ENCODE measurements at regions not wholly inside any gene's neighbourhood (a gene's known extent, or its start where the extent isn't known, plus 50 kb on each side); places are given as distances from the start of the nearest gene placed in this dataset.

DNA sequence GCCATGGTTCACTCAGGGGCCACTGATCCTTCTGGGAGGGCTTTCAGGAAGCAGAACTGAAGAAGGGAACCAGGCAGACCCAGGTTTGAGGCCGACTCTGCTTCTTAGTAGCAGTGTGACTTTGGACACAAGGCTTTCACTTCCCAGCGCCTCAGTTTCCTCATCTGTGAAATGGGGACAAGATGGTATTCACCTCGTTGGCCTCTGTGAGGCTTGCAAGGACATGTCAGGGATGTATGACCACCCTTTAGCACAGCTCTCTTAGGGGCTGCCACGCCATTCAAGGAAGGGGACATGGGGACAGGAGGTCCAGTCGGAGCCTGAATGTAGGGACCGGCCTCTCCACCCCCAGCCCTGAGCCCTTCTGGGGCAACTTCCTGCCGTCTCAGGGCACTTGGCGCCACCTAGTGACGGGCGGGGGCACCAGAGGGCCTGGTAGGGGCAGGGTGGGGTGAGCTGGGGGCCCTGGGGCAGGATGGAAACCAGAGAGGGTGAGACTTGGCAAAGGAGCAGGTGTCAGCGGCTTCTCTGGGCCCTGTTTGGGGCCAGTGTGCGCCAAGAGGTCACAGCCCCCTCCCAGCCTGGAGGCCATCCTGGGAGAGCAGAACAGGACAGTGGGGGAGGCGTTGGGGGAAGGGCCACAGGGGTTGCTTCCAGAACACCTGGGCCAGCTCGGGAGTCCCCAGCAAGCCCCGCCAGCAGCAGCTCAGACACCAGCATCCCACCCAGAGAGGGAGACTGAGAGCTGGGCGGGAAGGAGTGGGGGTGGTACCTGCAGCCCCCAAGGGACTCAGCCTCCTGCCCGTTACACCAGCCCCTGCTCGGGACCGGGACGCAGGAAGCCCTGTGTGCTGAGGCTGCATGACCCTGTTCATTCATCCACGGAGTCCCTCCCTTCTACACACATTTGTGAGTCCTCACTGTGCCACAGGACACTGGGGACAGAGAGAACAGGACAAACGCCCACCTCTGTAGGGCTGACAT is 102.5 kb upstream of the TARDBP start:
- H3K4me3 ChIP-seq (ENCODE audit: low read length), result no peak overlapping the region
- no peaks in the 10 kb centered on the region for H3K9me3 ChIP-seq (replicated peaks; ENCODE audit: control insufficient read depth, low read depth, low read length)
- 23% methylated on average over 11 of the region's 22 CpGs for WGBS (ENCODE audit: insufficient coverage)
- H3K27ac ChIP-seq (ENCODE audit: low read length), result no peak overlapping the region
- H3K4me1 ChIP-seq (ENCODE audit: control insufficient read depth, insufficient read depth, low read length), result no peaks in the 10 kb centered on the region
- no peaks in the 10 kb centered on the region for H3K36me3 ChIP-seq (ENCODE audit: control insufficient read depth, insufficient read depth, low read length)
- H3K27me3 ChIP-seq (ENCODE audit: control insufficient read depth, insufficient read depth, low read length), result peaks cover 27% of the 10 kb centered on the region
- DNase-seq, result no peak

- no peak for DNase-seq
- 47% methylated on average over 11 of the region's 13 CpGs for WGBS (ENCODE audit: insufficient coverage)
- no peaks in the 10 kb centered on the region for H3K9me3 ChIP-seq (replicated peaks; ENCODE audit: control insufficient read depth, low read depth, low read length)
- no peaks in the 10 kb centered on the region for H3K36me3 ChIP-seq (ENCODE audit: control insufficient read depth, insufficient read depth, low read length)
- no peak overlapping the region for H3K4me3 ChIP-seq (ENCODE audit: low read length)
- no peak overlapping the region for H3K27ac ChIP-seq (ENCODE audit: low read length)
- H3K4me1 ChIP-seq (ENCODE audit: control insufficient read depth, insufficient read depth, low read length), result no peaks in the 10 kb centered on the region
- peaks cover 27% of the 10 kb centered on the region for H3K27me3 ChIP-seq (ENCODE audit: control insufficient read depth, insufficient read depth, low read length)
Measured at GRCh38 chr1:10910681-10911489, 101.6 kb upstream of the TARDBP start.

GRCh38 chr1:10911490-10912166 is 100.8 kb upstream of the TARDBP start:
- 79% methylated on average over 9 of the region's 11 CpGs for WGBS (ENCODE audit: insufficient coverage)
- Histone ChIP-seq H3K4me1 (ENCODE audit: control insufficient read depth, insufficient read depth, low read length) (no peaks in the 10 kb centered on the region), H3K27ac (ENCODE audit: low read length) (no peak overlapping the region), H3K27me3 (ENCODE audit: control insufficient read depth, insufficient read depth, low read length) (peaks cover 22% of the 10 kb centered on the region), H3K9me3 (replicated peaks; ENCODE audit: control insufficient read depth, low read depth, low read length) (no peaks in the 10 kb centered on the region), H3K4me3 (ENCODE audit: low read length) (no peak overlapping the region), H3K36me3 (ENCODE audit: control insufficient read depth, insufficient read depth, low read length) (no peaks in the 10 kb centered on the region)
- no peak for DNase-seq

GRCh38 chr1:10912441-10912840 is 100.0 kb upstream of the TARDBP start:
- no peaks in the 10 kb centered on the region for H3K4me1 ChIP-seq (ENCODE audit: control insufficient read depth, insufficient read depth, low read length)
- H3K4me3 ChIP-seq (ENCODE audit: low read length), result no peak overlapping the region
- no peak for DNase-seq
- peaks cover 22% of the 10 kb centered on the region for H3K27me3 ChIP-seq (ENCODE audit: control insufficient read depth, insufficient read depth, low read length)
- no peaks in the 10 kb centered on the region for H3K9me3 ChIP-seq (replicated peaks; ENCODE audit: control insufficient read depth, low read depth, low read length)
- WGBS (ENCODE audit: insufficient coverage), result 85% methylated on average over 15 of the region's 17 CpGs
- no peak overlapping the region for H3K27ac ChIP-seq (ENCODE audit: low read length)
- no peaks in the 10 kb centered on the region for H3K36me3 ChIP-seq (ENCODE audit: control insufficient read depth, insufficient read depth, low read length)

- 88% methylated on average over 4 of the region's 5 CpGs for WGBS (ENCODE audit: insufficient coverage)
- Histone ChIP-seq H3K9me3 (replicated peaks; ENCODE audit: control insufficient read depth, low read depth, low read length) (no peaks in the 10 kb centered on the region), H3K27me3 (ENCODE audit: control insufficient read depth, insufficient read depth, low read length) (peaks cover 18% of the 10 kb centered on the region), H3K4me3 (ENCODE audit: low read length) (no peak overlapping the region), H3K4me1 (ENCODE audit: control insufficient read depth, insufficient read depth, low read length) (no peaks in the 10 kb centered on the region), H3K36me3 (ENCODE audit: control insufficient read depth, insufficient read depth, low read length) (no peaks in the 10 kb centered on the region), H3K27ac (ENCODE audit: low read length) (no peak overlapping the region)
- no peak for DNase-seq
Measured at GRCh38 chr1:10914056-10914455, 98.4 kb upstream of the TARDBP start.

DNA sequence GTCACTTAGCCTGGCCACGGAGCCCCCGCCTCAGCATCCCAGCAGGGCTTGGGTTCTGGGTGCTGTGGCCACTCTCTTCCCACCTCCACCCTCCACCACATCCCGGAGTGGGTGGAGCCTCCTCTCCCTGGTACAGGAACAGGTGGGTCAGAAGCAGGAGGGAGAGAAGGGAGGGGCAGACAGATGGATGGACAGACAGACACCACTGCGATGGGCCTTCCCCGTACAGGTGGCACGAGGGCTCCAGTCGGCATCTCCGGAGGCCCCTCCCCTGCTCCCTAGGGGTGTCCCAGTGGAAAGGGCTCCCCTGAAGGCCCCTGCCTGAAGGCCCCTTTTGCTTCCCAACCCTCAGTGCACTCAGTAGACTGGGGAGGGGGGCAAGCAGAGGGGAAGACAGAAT is 96.9 kb upstream of the TARDBP start:
- DNase-seq, result no peak
- Histone ChIP-seq H3K36me3 (ENCODE audit: control insufficient read depth, insufficient read depth, low read length) (no peaks in the 10 kb centered on the region), H3K27me3 (ENCODE audit: control insufficient read depth, insufficient read depth, low read length) (peaks cover 18% of the 10 kb centered on the region), H3K4me1 (ENCODE audit: control insufficient read depth, insufficient read depth, low read length) (no peaks in the 10 kb centered on the region), H3K9me3 (replicated peaks; ENCODE audit: control insufficient read depth, low read depth, low read length) (no peaks in the 10 kb centered on the region), H3K27ac (ENCODE audit: low read length) (no peak overlapping the region), H3K4me3 (ENCODE audit: low read length) (no peak overlapping the region)
- 48% methylated on average over 5 of the region's 8 CpGs for WGBS (ENCODE audit: insufficient coverage)

GRCh38 chr1:10916311-10916710 is 96.1 kb upstream of the TARDBP start:
- no peak overlapping the region for H3K27ac ChIP-seq (ENCODE audit: low read length)
- no peaks in the 10 kb centered on the region for H3K9me3 ChIP-seq (replicated peaks; ENCODE audit: control insufficient read depth, low read depth, low read length)
- no peaks in the 10 kb centered on the region for H3K36me3 ChIP-seq (ENCODE audit: control insufficient read depth, insufficient read depth, low read length)
- DNase-seq, result no peak
- no peak overlapping the region for H3K4me3 ChIP-seq (ENCODE audit: low read length)
- H3K27me3 ChIP-seq (ENCODE audit: control insufficient read depth, insufficient read depth, low read length), result peaks cover 20% of the 10 kb centered on the region
- H3K4me1 ChIP-seq (ENCODE audit: control insufficient read depth, insufficient read depth, low read length), result no peaks in the 10 kb centered on the region
- no CpG with 5 or more reads among the region's 5 CpGs for WGBS (ENCODE audit: insufficient coverage)

DNA sequence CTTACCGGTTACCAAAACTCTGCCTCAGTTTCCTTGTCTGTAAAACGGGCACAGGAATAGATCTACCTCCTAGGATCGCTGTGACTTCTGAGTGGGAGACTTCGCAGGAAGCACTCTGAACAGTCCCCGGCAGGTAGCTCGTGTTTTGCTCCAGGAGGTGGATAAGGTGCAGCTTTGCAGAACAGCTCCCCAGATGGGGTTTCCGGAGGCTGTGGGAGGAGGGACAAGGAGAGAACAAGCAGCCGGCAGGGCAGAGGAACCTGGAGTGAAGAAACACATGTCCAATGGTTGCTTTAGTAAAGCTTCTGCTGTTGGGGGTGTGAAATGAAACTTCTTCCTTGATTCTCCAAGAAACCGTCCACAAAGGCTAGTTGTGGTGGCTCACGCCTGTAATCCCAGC is 95.5 kb upstream of the TARDBP start:
- Histone ChIP-seq H3K4me3 (ENCODE audit: low read length) (no peak overlapping the region), H3K9me3 (replicated peaks; ENCODE audit: control insufficient read depth, low read depth, low read length) (no peaks in the 10 kb centered on the region), H3K36me3 (ENCODE audit: control insufficient read depth, insufficient read depth, low read length) (no peaks in the 10 kb centered on the region), H3K27me3 (ENCODE audit: control insufficient read depth, insufficient read depth, low read length) (peaks cover 20% of the 10 kb centered on the region), H3K4me1 (ENCODE audit: control insufficient read depth, insufficient read depth, low read length) (no peaks in the 10 kb centered on the region), H3K27ac (ENCODE audit: low read length) (no peak overlapping the region)
- no peak for DNase-seq
- WGBS (ENCODE audit: insufficient coverage), result 70% methylated on average over 6 of the region's 10 CpGs

GRCh38 chr1:10917513-10918454 is 94.7 kb upstream of the TARDBP start:
- H3K27ac ChIP-seq (ENCODE audit: low read length), result no peak overlapping the region
- no peak for DNase-seq
- no peak overlapping the region for H3K4me3 ChIP-seq (ENCODE audit: low read length)
- H3K4me1 ChIP-seq (ENCODE audit: control insufficient read depth, insufficient read depth, low read length), result no peaks in the 10 kb centered on the region
- no peaks in the 10 kb centered on the region for H3K36me3 ChIP-seq (ENCODE audit: control insufficient read depth, insufficient read depth, low read length)
- peaks cover 20% of the 10 kb centered on the region for H3K27me3 ChIP-seq (ENCODE audit: control insufficient read depth, insufficient read depth, low read length)
- no peaks in the 10 kb centered on the region for H3K9me3 ChIP-seq (replicated peaks; ENCODE audit: control insufficient read depth, low read depth, low read length)
- 59% methylated on average over 3 of the region's 10 CpGs for WGBS (ENCODE audit: insufficient coverage)

All from muscle of leg (tissue), 3 donors.